ENCODE measurements at regions not wholly inside any gene's neighbourhood (a gene's known extent, or its start where the extent isn't known, plus 50 kb on each side); places are given as distances from the start of the nearest gene placed in this dataset.

- Histone ChIP-seq H3K4me1 (replicated peaks) (no peaks in the 10 kb centered on the region), H3K36me3 (no peaks in the 10 kb centered on the region), H3K4me3 (peak overlapping the region; percentile 71 to 78), H3K27ac (peak overlapping the region; percentile 96 to 97), H3K27me3 (replicated peaks; ENCODE audit: insufficient read depth) (no peaks in the 10 kb centered on the region), H3K9me3 (no peaks in the 10 kb centered on the region)
- DNase-seq (ENCODE audit: low spot score): no peak
- intact Hi-C loops (cut with DNase I): loop anchor here (10.0 kb wide), 1 partner anchor 342 kb away; no protein-coding TSS in a partner anchor
- TF ChIP-seq POLR2AphosphoS5 (IDR thresholded peaks at IDR 0.05) (no peak), POLR2A (IDR thresholded peaks at IDR 0.05) (no peak), CTCF (IDR thresholded peaks at IDR 0.05) (no peak)
- under 1% methylated on average over 45 of the region's 68 CpGs for WGBS
Measured at GRCh38 chr18:26656431-26656943, 108.1 kb upstream of the KCTD1 start.

- Histone ChIP-seq H3K27me3 (replicated peaks; ENCODE audit: insufficient read depth) (no peaks in the 10 kb centered on the region), H3K4me3 (peak overlapping the region; percentile 71 to 78), H3K4me1 (replicated peaks) (no peaks in the 10 kb centered on the region), H3K27ac (peak overlapping the region; percentile 96 to 97), H3K9me3 (no peaks in the 10 kb centered on the region), H3K36me3 (no peaks in the 10 kb centered on the region)
- TF ChIP-seq POLR2A (IDR thresholded peaks at IDR 0.05) (no peak), CTCF (IDR thresholded peaks at IDR 0.05) (peak in 2 of 4 experiments; percentile 15 to 32)
- intact Hi-C loops (cut with DNase I): loop anchor here (10.0 kb wide), 1 partner anchor 341 kb away; no protein-coding TSS in a partner anchor
- under 1% methylated on average over 52 of the region's 58 CpGs for WGBS
- DNase-seq (ENCODE audit: low spot score): peak; percentile 49
Measured at GRCh38 chr18:26655525-26656430, 107.4 kb upstream of the KCTD1 start.

- Histone ChIP-seq H3K27me3 (replicated peaks; ENCODE audit: insufficient read depth) (no peaks in the 10 kb centered on the region), H3K9me3 (no peaks in the 10 kb centered on the region), H3K27ac (peak overlapping the region; percentile 96 to 97), H3K36me3 (no peaks in the 10 kb centered on the region), H3K4me3 (peak overlapping the region; percentile 71 to 78), H3K4me1 (replicated peaks) (no peaks in the 10 kb centered on the region)
- WGBS: 10% methylated on average over 12 of the region's 12 CpGs
- no peak for TF ChIP-seq POLR2AphosphoS5 (IDR thresholded peaks at IDR 0.05)
- TF ChIP-seq CTCF (IDR thresholded peaks at IDR 0.05): peak in 1 of 4 experiments; percentile 16
- DNase-seq (ENCODE audit: low spot score): peak; percentile 25
- intact Hi-C loops (cut with DNase I): loop anchor here (5.0 to 10.0 kb wide), 3 partner anchors 108 to 340 kb away; partner anchors contain the start of gene KCTD1
Measured at GRCh38 chr18:26654616-26655524, 106.5 kb upstream of the KCTD1 start.

- no peak for TF ChIP-seq POLR2AphosphoS5 (IDR thresholded peaks at IDR 0.05)
- TF ChIP-seq CTCF (IDR thresholded peaks at IDR 0.05): peak in 1 of 4 experiments; percentile 3
- TF ChIP-seq POLR2A (IDR thresholded peaks at IDR 0.05): no peak
- 45% methylated on average over 5 of the region's 5 CpGs for WGBS
- H3K36me3 ChIP-seq: no peaks in the 10 kb centered on the region
- no peaks in the 10 kb centered on the region for H3K27me3 ChIP-seq (replicated peaks; ENCODE audit: insufficient read depth)
- H3K4me1 ChIP-seq (replicated peaks): no peaks in the 10 kb centered on the region
- no peak for DNase-seq (ENCODE audit: low spot score)
- H3K27ac ChIP-seq: no peak overlapping the region
- intact Hi-C loops (cut with DNase I): loop anchor here (5.0 to 10.0 kb wide), 3 partner anchors 107 to 339 kb away; partner anchors contain the start of gene KCTD1
- H3K9me3 ChIP-seq: no peaks in the 10 kb centered on the region
- H3K4me3 ChIP-seq: no peak overlapping the region
Measured at GRCh38 chr18:26653943-26654615, 105.7 kb upstream of the KCTD1 start.

All from prostate gland (tissue), 2 donors.